AG09309 (cell line): ENCODE measurements at regions not wholly inside any gene's neighbourhood (a gene's known extent, or its start where the extent isn't known, plus 50 kb on each side); places are given as distances from the start of the nearest gene placed in this dataset.

Experiments
- DNase-seq: peaks from one replicate; pipeline ENCODE4 v3.0.0-alpha.2; 2010; ENCODE audit warnings: low read depth
- H3K4me3 ChIP-seq: 2 replicates; pipeline ENCODE4 v1.5.1; 2011; ENCODE audit warnings: mild to moderate bottlenecking, low read depth, low read length, moderate library complexity; ENCODE audit not compliant: control insufficient read depth
- TF ChIP-seq, protein P1 (sequence below): IDR thresholded peaks from 2 replicates; pipeline ENCODE4 v1.5.1; 2011; ENCODE audit warnings: mild to moderate bottlenecking, low read depth, low read length, inconsistent platforms; ENCODE audit not compliant: insufficient read depth, control insufficient read depth; ENCODE audit errors: missing control alignments

DNA sequence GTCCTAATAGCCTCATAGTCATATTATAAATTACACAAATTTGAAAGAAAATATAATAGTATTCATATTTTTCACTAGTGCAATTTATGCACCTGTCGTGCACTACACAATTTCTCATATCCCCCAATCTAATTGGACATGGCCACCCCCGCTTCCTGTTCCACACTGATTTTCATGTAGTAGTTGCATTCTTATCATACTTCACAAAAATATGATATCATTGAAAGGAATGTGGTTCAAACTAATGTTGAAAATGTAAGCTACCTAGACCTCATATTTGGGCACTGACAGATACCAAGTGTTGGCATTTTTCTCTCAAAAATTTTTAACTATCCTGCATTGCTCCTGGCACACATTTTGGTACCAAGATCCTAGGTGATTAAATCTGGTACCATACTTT lies 985.5 kb upstream of the POU3F3 start:
- TF ChIP-seq, protein P1, sequence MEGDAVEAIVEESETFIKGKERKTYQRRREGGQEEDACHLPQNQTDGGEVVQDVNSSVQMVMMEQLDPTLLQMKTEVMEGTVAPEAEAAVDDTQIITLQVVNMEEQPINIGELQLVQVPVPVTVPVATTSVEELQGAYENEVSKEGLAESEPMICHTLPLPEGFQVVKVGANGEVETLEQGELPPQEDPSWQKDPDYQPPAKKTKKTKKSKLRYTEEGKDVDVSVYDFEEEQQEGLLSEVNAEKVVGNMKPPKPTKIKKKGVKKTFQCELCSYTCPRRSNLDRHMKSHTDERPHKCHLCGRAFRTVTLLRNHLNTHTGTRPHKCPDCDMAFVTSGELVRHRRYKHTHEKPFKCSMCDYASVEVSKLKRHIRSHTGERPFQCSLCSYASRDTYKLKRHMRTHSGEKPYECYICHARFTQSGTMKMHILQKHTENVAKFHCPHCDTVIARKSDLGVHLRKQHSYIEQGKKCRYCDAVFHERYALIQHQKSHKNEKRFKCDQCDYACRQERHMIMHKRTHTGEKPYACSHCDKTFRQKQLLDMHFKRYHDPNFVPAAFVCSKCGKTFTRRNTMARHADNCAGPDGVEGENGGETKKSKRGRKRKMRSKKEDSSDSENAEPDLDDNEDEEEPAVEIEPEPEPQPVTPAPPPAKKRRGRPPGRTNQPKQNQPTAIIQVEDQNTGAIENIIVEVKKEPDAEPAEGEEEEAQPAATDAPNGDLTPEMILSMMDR = no peak
- no peak for DNase-seq
- no peak overlapping the region for H3K4me3 ChIP-seq

DNA sequence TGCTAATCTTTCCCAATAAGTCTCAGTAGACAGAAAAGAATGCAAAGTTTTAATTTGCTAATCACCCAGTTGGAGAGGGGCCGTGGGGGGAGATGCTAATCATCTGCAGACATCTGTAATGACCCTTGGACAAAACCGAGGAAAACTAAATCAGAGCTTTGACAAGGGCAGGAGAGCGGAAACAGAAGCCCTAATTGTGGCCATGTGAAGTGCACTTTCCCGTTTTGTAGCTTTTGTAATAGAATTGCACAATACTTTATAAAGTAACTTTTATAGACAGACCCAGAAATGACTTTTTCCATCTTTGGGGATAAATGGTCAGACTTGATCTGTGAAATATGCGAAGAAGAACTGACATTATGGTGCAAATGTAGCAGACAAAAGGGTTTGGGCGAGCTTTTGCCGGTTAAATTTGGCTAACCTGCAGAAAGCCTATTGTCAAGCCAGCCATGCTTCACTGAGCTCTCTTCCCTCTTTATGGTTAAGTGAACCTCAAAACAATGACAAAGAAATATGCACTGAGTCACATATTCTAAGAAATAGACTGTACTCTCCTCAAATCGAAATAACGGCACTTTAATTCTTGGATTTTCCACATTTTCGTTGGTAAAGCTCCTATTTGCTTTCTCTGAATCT lies 980.1 kb upstream of the POU3F3 start:
- DNase-seq = no peak
- TF ChIP-seq, protein P1 = no peak

DNA sequence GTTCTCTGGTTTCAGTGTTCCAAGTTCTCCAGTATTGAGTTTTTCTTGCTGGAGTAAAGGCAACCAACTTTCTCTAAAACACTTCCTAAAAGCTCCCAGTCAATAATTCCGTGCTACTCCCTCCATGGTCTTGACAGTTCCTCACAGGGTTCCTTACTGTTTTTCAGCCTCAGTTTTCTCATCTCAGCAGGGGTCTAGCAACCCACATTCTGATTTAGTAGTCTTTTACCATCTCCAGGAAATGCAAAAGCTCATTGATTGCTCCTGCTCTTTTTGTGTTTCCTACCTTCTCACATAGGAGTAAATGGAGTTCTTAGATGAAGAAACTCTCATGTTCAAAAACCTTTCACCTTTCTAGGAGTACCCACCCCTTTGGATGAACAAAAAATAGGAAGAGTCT lies 978.8 kb upstream of the POU3F3 start:
- no peak for DNase-seq
- TF ChIP-seq, protein P1 = no peak
- no peak overlapping the region for H3K4me3 ChIP-seq

More for the DNA sequence above, 980.1 kb upstream of the POU3F3 start:
- no peak overlapping the region for H3K4me3 ChIP-seq

DNA sequence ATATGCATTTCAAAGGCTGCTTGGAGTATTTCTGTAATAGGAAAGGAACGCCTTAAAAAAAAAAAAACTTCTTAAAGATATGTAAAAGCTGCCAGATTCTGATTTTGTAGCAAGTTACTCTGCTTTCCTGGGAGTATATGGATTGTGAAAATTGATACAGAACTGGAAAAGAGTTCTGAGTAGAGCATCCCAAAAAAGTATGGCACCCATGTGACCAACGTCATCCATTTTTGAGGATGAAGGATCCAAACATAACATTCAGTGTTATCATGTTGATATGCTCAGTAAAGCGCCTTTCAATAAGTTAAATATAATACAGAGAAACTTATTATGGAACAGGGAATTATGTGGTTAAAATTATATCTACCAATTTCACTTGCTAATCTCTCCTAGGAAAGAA lies 978.4 kb upstream of the POU3F3 start:
- TF ChIP-seq, protein P1 = no peak
- no peak for DNase-seq
- no peak overlapping the region for H3K4me3 ChIP-seq

DNA sequence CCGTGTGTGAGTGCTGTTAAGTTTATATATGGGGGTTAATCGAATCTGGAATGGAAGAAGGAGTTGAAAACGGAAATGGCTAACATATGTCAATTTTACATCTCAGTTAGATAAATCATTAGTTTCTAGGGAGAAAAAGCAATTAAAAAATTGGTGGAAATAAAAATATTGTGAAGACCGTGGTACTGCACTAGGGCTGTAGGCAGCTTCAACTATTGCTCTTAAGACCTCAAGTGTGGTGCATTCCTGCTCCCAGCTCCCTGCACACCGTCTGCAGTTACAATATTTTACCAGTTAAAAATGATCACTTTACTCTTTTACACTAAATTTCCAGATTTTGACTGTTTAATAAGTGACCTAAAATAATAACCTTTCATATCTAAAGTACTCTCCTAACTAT lies 977.3 kb upstream of the POU3F3 start:
- DNase-seq = no peak
- TF ChIP-seq, protein P1 = no peak
- no peak overlapping the region for H3K4me3 ChIP-seq

DNA sequence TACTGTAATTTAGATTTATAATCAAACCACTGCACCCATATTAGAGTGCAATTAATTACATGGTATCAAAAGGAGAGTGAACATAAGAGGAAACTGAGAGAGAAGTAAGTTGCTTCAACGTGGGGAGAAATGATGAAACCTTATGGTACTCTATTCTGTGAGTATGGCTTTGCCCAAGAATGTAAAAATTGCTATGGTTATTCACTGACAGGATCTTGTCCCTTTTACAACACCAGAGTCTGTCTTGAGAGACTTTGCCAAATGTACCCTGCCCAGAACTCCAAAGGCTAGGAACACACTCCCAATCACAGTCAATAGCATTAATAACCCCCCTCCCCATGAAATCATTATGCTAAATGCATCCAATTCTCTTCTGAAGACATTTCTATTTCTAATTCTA lies 974.8 kb upstream of the POU3F3 start:
- TF ChIP-seq, protein P1 = no peak
- H3K4me3 ChIP-seq = no peak overlapping the region
- no peak for DNase-seq
